ENCODE measurements at regions not wholly inside any gene's neighbourhood (a gene's known extent, or its start where the extent isn't known, plus 50 kb on each side); places are given as distances from the start of the nearest gene placed in this dataset.

DNA sequence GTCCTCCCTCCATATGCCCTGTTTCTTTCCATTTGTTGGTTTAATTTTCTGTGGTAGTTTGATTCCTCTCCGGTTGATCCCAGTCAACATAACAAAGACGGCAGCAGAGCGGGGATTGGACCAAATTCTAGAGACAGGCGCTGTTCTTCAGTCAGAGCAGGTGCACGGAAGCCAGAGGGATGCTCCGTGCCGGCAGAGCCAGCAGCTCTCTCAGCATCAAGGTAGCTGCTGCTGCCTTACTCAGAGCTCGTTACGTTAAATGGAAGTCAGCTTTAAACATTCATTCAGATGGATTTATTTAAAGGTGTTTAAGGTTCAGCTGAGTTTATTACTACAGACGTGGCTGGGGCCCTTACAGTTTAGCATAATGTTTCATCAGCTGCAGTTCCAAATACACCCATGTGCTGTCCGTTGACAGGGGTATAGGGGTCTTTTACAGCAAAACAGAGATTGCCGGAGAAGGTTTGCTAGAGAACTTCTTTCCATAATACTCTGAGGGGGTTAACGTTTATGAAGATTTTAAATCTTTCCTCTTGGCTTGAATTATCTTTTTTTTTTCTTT is 497.2 kb upstream of the PIK3C3 start:
- Histone ChIP-seq H2BK12ac (ENCODE audit: low read length in 2 of 2) (no peak overlapping the region), H2BK15ac (ENCODE audit: low read depth, poor library complexity, severe bottlenecking) (no peak overlapping the region), H3K9ac (ENCODE audit: low read length) (no peak overlapping the region), H3K27me3 (ENCODE audit: control insufficient read depth in 1 of 2, insufficient read depth in 1 of 2, low read length in 2 of 2) (no peaks in the 10 kb centered on the region), H4K8ac (ENCODE audit: low read length) (no peak overlapping the region), H3K4me3 (ENCODE audit: insufficient read depth in 1 of 2, low read depth in 1 of 2, low read length in 2 of 2) (no peak overlapping the region), H2AFZ (ENCODE audit: low read depth, low read length) (no peak overlapping the region), H3K4me2 (ENCODE audit: low read length, poor library complexity, severe bottlenecking) (no peak overlapping the region), H3K27ac (ENCODE audit: low read length, poor library complexity, severe bottlenecking) (no peak overlapping the region), H4K91ac (ENCODE audit: low read length) (no peak overlapping the region), H3K36me3 (ENCODE audit: control insufficient read depth in 1 of 2, insufficient read depth in 2 of 2, low read depth in 1 of 2, low read length in 2 of 2) (no peaks in the 10 kb centered on the region), H3K18ac (ENCODE audit: low read depth in 1 of 2, low read length in 2 of 2) (no peak overlapping the region), H3K4me1 (ENCODE audit: control insufficient read depth, insufficient read depth, low read depth, low read length) (no peaks in the 10 kb centered on the region), H3K23ac (ENCODE audit: low read length in 2 of 2) (no peak overlapping the region), H3K79me1 (replicated peaks; ENCODE audit: low read length, poor library complexity, severe bottlenecking) (no peaks in the 10 kb centered on the region), H3K9me3 (ENCODE audit: control insufficient read depth, low read length) (peaks cover 4% of the 10 kb centered on the region), H3K4ac (ENCODE audit: low read depth in 1 of 2, low read length in 2 of 2) (no peak overlapping the region), H3K14ac (ENCODE audit: low read length in 2 of 2) (no peak overlapping the region), H2AK5ac (ENCODE audit: low read length, severe bottlenecking) (no peak overlapping the region), H2BK5ac (ENCODE audit: low read depth, low read length, poor library complexity, severe bottlenecking) (no peak overlapping the region), H2BK120ac (ENCODE audit: low read depth, low read length) (no peak overlapping the region)
- WGBS, result 84% methylated on average over 11 of the region's 13 CpGs
- DNase-seq, result no peak

DNA sequence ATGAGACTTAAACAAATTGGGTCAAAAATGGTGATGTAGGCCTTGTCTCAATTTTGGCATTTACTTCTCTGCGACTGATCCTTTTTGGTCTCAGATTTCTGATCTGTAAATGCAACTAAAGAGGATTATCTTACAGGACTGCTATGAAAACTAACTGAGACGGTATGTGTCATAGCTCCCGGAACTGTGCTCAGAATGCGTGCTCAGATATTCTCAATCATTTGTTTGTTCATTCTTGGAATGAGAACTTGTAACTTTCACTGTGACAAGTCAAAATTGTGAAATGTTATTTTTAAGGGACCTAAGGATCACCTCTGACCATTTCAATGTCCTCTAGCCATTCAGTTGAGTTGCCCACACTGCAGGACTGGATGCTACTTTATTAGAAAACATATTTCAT is 498.2 kb upstream of the PIK3C3 start:
- H3K36me3 ChIP-seq (ENCODE audit: control insufficient read depth in 1 of 2, insufficient read depth in 2 of 2, low read depth in 1 of 2, low read length in 2 of 2), result no peaks in the 10 kb centered on the region
- 94% methylated on average over 4 of the region's 4 CpGs for WGBS
- no peak overlapping the region for H2BK12ac ChIP-seq (ENCODE audit: low read length in 2 of 2)
- H3K4me3 ChIP-seq (ENCODE audit: insufficient read depth in 1 of 2, low read depth in 1 of 2, low read length in 2 of 2), result no peak overlapping the region
- no peak overlapping the region for H2BK120ac ChIP-seq (ENCODE audit: low read depth, low read length)
- DNase-seq, result no peak
- no peak overlapping the region for H4K91ac ChIP-seq (ENCODE audit: low read length)
- no peak overlapping the region for H2AK5ac ChIP-seq (ENCODE audit: low read length, severe bottlenecking)
- H3K27me3 ChIP-seq (ENCODE audit: control insufficient read depth in 1 of 2, insufficient read depth in 1 of 2, low read length in 2 of 2), result no peaks in the 10 kb centered on the region
- H3K27ac ChIP-seq (ENCODE audit: low read length, poor library complexity, severe bottlenecking), result no peak overlapping the region
- no peaks in the 10 kb centered on the region for H3K4me1 ChIP-seq (ENCODE audit: control insufficient read depth, insufficient read depth, low read depth, low read length)
- peaks cover 4% of the 10 kb centered on the region for H3K9me3 ChIP-seq (ENCODE audit: control insufficient read depth, low read length)
- no peak overlapping the region for H3K4me2 ChIP-seq (ENCODE audit: low read length, poor library complexity, severe bottlenecking)
- no peaks in the 10 kb centered on the region for H3K79me1 ChIP-seq (replicated peaks; ENCODE audit: low read length, poor library complexity, severe bottlenecking)
- no peak overlapping the region for H2AFZ ChIP-seq (ENCODE audit: low read depth, low read length)
- no peak overlapping the region for H3K18ac ChIP-seq (ENCODE audit: low read depth in 1 of 2, low read length in 2 of 2)
- no peak overlapping the region for H2BK15ac ChIP-seq (ENCODE audit: low read depth, poor library complexity, severe bottlenecking)
- no peak overlapping the region for H3K9ac ChIP-seq (ENCODE audit: low read length)
- H3K4ac ChIP-seq (ENCODE audit: low read depth in 1 of 2, low read length in 2 of 2), result no peak overlapping the region
- no peak overlapping the region for H3K14ac ChIP-seq (ENCODE audit: low read length in 2 of 2)
- no peak overlapping the region for H2BK5ac ChIP-seq (ENCODE audit: low read depth, low read length, poor library complexity, severe bottlenecking)
- no peak overlapping the region for H3K23ac ChIP-seq (ENCODE audit: low read length in 2 of 2)
- H4K8ac ChIP-seq (ENCODE audit: low read length), result no peak overlapping the region

DNA sequence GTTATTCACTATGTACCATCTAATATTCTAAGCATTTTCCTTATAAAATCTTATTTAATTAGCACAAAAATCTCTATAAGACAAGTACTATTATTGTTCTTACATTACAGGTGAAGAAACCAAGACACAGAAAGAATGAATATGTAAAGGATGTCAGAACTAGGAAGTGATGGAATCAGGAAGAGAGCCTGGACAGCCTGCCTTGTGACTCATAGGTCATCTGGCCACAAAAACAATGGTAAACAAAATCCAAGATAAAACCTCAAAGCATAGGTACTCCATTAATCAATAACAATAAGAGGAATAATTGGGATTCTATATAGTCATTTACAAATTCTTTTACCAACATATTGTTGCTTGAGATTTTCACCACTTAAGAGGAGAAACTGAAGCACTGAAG is 505.4 kb upstream of the PIK3C3 start:
- Histone ChIP-seq H2AK5ac (ENCODE audit: low read length, severe bottlenecking) (no peak overlapping the region), H3K4ac (ENCODE audit: low read depth in 1 of 2, low read length in 2 of 2) (no peak overlapping the region), H2BK120ac (ENCODE audit: low read depth, low read length) (no peak overlapping the region), H3K79me1 (replicated peaks; ENCODE audit: low read length, poor library complexity, severe bottlenecking) (no peaks in the 10 kb centered on the region), H3K4me2 (ENCODE audit: low read length, poor library complexity, severe bottlenecking) (no peak overlapping the region), H2BK12ac (ENCODE audit: low read length in 2 of 2) (no peak overlapping the region), H3K4me1 (ENCODE audit: control insufficient read depth, insufficient read depth, low read depth, low read length) (no peaks in the 10 kb centered on the region), H2AFZ (ENCODE audit: low read depth, low read length) (no peak overlapping the region), H3K4me3 (ENCODE audit: insufficient read depth in 1 of 2, low read depth in 1 of 2, low read length in 2 of 2) (no peak overlapping the region), H3K27me3 (ENCODE audit: control insufficient read depth in 1 of 2, insufficient read depth in 1 of 2, low read length in 2 of 2) (no peaks in the 10 kb centered on the region), H3K18ac (ENCODE audit: low read depth in 1 of 2, low read length in 2 of 2) (no peak overlapping the region), H3K9ac (ENCODE audit: low read length) (no peak overlapping the region), H2BK5ac (ENCODE audit: low read depth, low read length, poor library complexity, severe bottlenecking) (no peak overlapping the region), H3K23ac (ENCODE audit: low read length in 2 of 2) (no peak overlapping the region), H4K91ac (ENCODE audit: low read length) (no peak overlapping the region), H2BK15ac (ENCODE audit: low read depth, poor library complexity, severe bottlenecking) (no peak overlapping the region), H3K9me3 (ENCODE audit: control insufficient read depth, low read length) (peaks cover 7% of the 10 kb centered on the region), H4K8ac (ENCODE audit: low read length) (no peak overlapping the region), H3K14ac (ENCODE audit: low read length in 2 of 2) (no peak overlapping the region), H3K36me3 (ENCODE audit: control insufficient read depth in 1 of 2, insufficient read depth in 2 of 2, low read depth in 1 of 2, low read length in 2 of 2) (no peaks in the 10 kb centered on the region), H3K27ac (ENCODE audit: low read length, poor library complexity, severe bottlenecking) (no peak overlapping the region)
- DNase-seq, result no peak

DNA sequence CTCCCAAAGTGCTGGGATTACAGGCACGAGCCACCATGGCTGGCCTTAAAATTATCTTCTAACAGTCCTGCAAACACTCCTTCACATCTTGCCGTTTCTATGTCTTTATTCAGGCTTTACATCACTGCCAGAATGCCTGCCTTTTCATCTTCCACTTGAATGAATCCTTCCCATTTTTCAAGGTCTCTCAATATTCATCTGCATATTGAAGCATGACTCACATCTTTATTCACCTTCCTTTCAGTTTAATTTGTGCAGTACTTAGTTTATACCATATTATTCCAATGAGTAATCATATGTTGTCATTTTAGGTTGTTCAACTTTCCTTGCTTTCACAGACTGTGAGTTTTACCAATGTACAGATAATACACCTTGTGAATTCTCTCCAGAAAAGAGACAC is 510.1 kb upstream of the PIK3C3 start:
- Histone ChIP-seq H3K36me3 (ENCODE audit: control insufficient read depth in 1 of 2, insufficient read depth in 2 of 2, low read depth in 1 of 2, low read length in 2 of 2) (no peaks in the 10 kb centered on the region), H3K4ac (ENCODE audit: low read depth in 1 of 2, low read length in 2 of 2) (no peak overlapping the region), H2AFZ (ENCODE audit: low read depth, low read length) (no peak overlapping the region), H3K4me3 (ENCODE audit: insufficient read depth in 1 of 2, low read depth in 1 of 2, low read length in 2 of 2) (no peak overlapping the region), H3K23ac (ENCODE audit: low read length in 2 of 2) (no peak overlapping the region), H4K8ac (ENCODE audit: low read length) (no peak overlapping the region), H2BK120ac (ENCODE audit: low read depth, low read length) (no peak overlapping the region), H3K4me1 (ENCODE audit: control insufficient read depth, insufficient read depth, low read depth, low read length) (no peaks in the 10 kb centered on the region), H3K9me3 (ENCODE audit: control insufficient read depth, low read length) (peaks cover 5% of the 10 kb centered on the region), H2BK5ac (ENCODE audit: low read depth, low read length, poor library complexity, severe bottlenecking) (no peak overlapping the region), H3K18ac (ENCODE audit: low read depth in 1 of 2, low read length in 2 of 2) (no peak overlapping the region), H2BK12ac (ENCODE audit: low read length in 2 of 2) (no peak overlapping the region), H3K79me1 (replicated peaks; ENCODE audit: low read length, poor library complexity, severe bottlenecking) (no peaks in the 10 kb centered on the region), H2AK5ac (ENCODE audit: low read length, severe bottlenecking) (no peak overlapping the region), H3K27ac (ENCODE audit: low read length, poor library complexity, severe bottlenecking) (no peak overlapping the region), H3K9ac (ENCODE audit: low read length) (no peak overlapping the region), H2BK15ac (ENCODE audit: low read depth, poor library complexity, severe bottlenecking) (no peak overlapping the region), H4K91ac (ENCODE audit: low read length) (no peak overlapping the region), H3K14ac (ENCODE audit: low read length in 2 of 2) (no peak overlapping the region), H3K4me2 (ENCODE audit: low read length, poor library complexity, severe bottlenecking) (no peak overlapping the region), H3K27me3 (ENCODE audit: control insufficient read depth in 1 of 2, insufficient read depth in 1 of 2, low read length in 2 of 2) (no peaks in the 10 kb centered on the region)
- 89% methylated on average over 2 of the region's 2 CpGs for WGBS
- no peak for DNase-seq
